ENCODE measurements at regions not wholly inside any gene's neighbourhood (a gene's known extent, or its start where the extent isn't known, plus 50 kb on each side); places are given as distances from the start of the nearest gene placed in this dataset.

- TF ChIP-seq CTCF (IDR thresholded peaks at IDR 0.05 in 2 of 3, conservative IDR thresholded peaks at IDR 0.05 in 1 of 3; ENCODE audit: borderline replicate concordance in 1 of 3, insufficient read depth in 1 of 3, low read depth in 2 of 3, low read length in 2 of 3) (no peak), CEBPB (IDR thresholded peaks at IDR 0.05; ENCODE audit: low read depth) (no peak), POLR2A (IDR thresholded peaks at IDR 0.05; ENCODE audit: borderline replicate concordance, extremely low read depth, insufficient read depth, insufficient read length) (no peak), EZH2 (IDR thresholded peaks at IDR 0.05) (no peak), ATF3 (IDR thresholded peaks at IDR 0.05) (no peak), JUND (IDR thresholded peaks at IDR 0.05) (no peak)
Observed at GRCh38 chrX:39996536-39996935, 101.2 kb downstream of the BCOR start.

All from HCT116 (cell line).